IPS DF 6.9 (cell line): ENCODE measurements at regions not wholly inside any gene's neighbourhood (a gene's known extent, or its start where the extent isn't known, plus 50 kb on each side); places are given as distances from the start of the nearest gene placed in this dataset.
"Not testable (repeated sequence)": the region's sequence is repeated elsewhere in the genome, so short reads cannot be mapped to it uniquely, and the experiment has no call there.

Source experiments
- DNase-seq: peaks from one replicate; pipeline ENCODE4 v3.0.0-alpha.2; 2013; ENCODE audit warnings: low read depth, low spot score
- H3K27ac ChIP-seq: one replicate; pipeline ENCODE4 v1.5.1; 2013; ENCODE audit warnings: low read length, control low read depth
- H3K27me3 ChIP-seq: 2 replicates; pipeline ENCODE4 v1.6.1; 2013; ENCODE audit warnings: mild to moderate bottlenecking, low read length; ENCODE audit not compliant: control insufficient read depth, insufficient read depth
- H3K36me3 ChIP-seq: 2 replicates; pipeline ENCODE4 v1.6.1; 2013; ENCODE audit warnings: low read length; ENCODE audit not compliant: control insufficient read depth, insufficient read depth
- H3K4me1 ChIP-seq: 2 replicates; pipeline ENCODE4 v1.6.1; 2013; ENCODE audit warnings: low read length; ENCODE audit not compliant: control insufficient read depth, insufficient read depth
- H3K4me3 ChIP-seq: 2 replicates; pipeline ENCODE4 v1.5.1; 2013; ENCODE audit warnings: mild to moderate bottlenecking, low read length
- H3K9me3 ChIP-seq: 2 replicates; pipeline ENCODE4 v1.6.1; 2013; ENCODE audit warnings: low read length, inconsistent platforms; ENCODE audit not compliant: control insufficient read depth, insufficient read depth
- WGBS: extraction: QIAGEN DNeasy Blood & Tissue Kit; methylation state at CpG from one replicate; pipeline ENCODE4 v1.1.7; 2013; ENCODE audit warnings: mixed read lengths, missing lambda C conversion rate; ENCODE audit not compliant: insufficient read length, insufficient coverage; 5-methylcytosine and 5-hydroxymethylcytosine counted together

GRCh38 chr1:112093372-112093694 is 103.9 kb upstream of the KCND3 start:
- Histone ChIP-seq H3K36me3 (no peaks in the 10 kb centered on the region), H3K27me3 (no peaks in the 10 kb centered on the region), H3K4me1 (no peaks in the 10 kb centered on the region; the same call in 1 of the 2 replicates), H3K4me3 (no peak overlapping the region), H3K9me3 (no peaks in the 10 kb centered on the region), H3K27ac (no peak overlapping the region)
- WGBS = no CpG with 5 or more reads among the region's 1 CpG
- no peak for DNase-seq

- no CpG with 5 or more reads among the region's 2 CpGs for WGBS
- DNase-seq = no peak
- no peaks in the 10 kb centered on the region for H3K36me3 ChIP-seq
- no peaks in the 10 kb centered on the region for H3K4me1 ChIP-seq
- no peaks in the 10 kb centered on the region for H3K27me3 ChIP-seq
- H3K4me3 ChIP-seq = no peak overlapping the region
- H3K27ac ChIP-seq = no peak overlapping the region
- H3K9me3 ChIP-seq = no peaks in the 10 kb centered on the region
Observed at GRCh38 chr1:112099979-112100378, 110.5 kb upstream of the KCND3 start.

GRCh38 chr1:112105557-112105956 is 116.1 kb upstream of the KCND3 start:
- Histone ChIP-seq H3K4me3 (no peak overlapping the region), H3K4me1 (no peaks in the 10 kb centered on the region), H3K36me3 (no peaks in the 10 kb centered on the region), H3K27ac (no peak overlapping the region), H3K27me3 (no peaks in the 10 kb centered on the region), H3K9me3 (no peaks in the 10 kb centered on the region)
- no peak for DNase-seq
- no CpG with 5 or more reads among the region's 1 CpG for WGBS

GRCh38 chr1:112110031-112110430 is 120.6 kb upstream of the KCND3 start:
- Histone ChIP-seq H3K4me3 (no peak overlapping the region), H3K4me1 (no peaks in the 10 kb centered on the region), H3K36me3 (no peaks in the 10 kb centered on the region), H3K27ac (no peak overlapping the region), H3K9me3 (no peaks in the 10 kb centered on the region), H3K27me3 (no peaks in the 10 kb centered on the region)
- WGBS = no CpG with 5 or more reads among the region's 3 CpGs
- DNase-seq = no peak

GRCh38 chr1:112111734-112112133 is 122.3 kb upstream of the KCND3 start:
- no peaks in the 10 kb centered on the region for H3K27me3 ChIP-seq
- no CpG with 5 or more reads among the region's 1 CpG for WGBS

GRCh38 chr1:112114540-112114939 is 125.1 kb upstream of the KCND3 start:
- no CpG with 5 or more reads among the region's 1 CpG for WGBS

More at GRCh38 chr1:112111734-112112133, 122.3 kb upstream of the KCND3 start:
- Histone ChIP-seq H3K4me3 (no peak overlapping the region), H3K4me1 (no peaks in the 10 kb centered on the region), H3K36me3 (no peaks in the 10 kb centered on the region), H3K27ac (no peak overlapping the region), H3K9me3 (no peaks in the 10 kb centered on the region)
- DNase-seq = no peak

GRCh38 chr1:112126598-112126997 is 137.1 kb upstream of the KCND3 start:
- H3K27me3 ChIP-seq = no peaks in the 10 kb centered on the region
- no peak overlapping the region for H3K27ac ChIP-seq
- no peaks in the 10 kb centered on the region for H3K9me3 ChIP-seq
- no CpG with 5 or more reads among the region's 2 CpGs for WGBS
- DNase-seq = no peak
- H3K4me1 ChIP-seq = no peaks in the 10 kb centered on the region
- no peak overlapping the region for H3K4me3 ChIP-seq
- H3K36me3 ChIP-seq = no peaks in the 10 kb centered on the region

More at GRCh38 chr1:112114540-112114939, 125.1 kb upstream of the KCND3 start:
- Histone ChIP-seq H3K9me3 (no peaks in the 10 kb centered on the region), H3K27me3 (no peaks in the 10 kb centered on the region), H3K27ac (no peak overlapping the region), H3K36me3 (no peaks in the 10 kb centered on the region), H3K4me3 (no peak overlapping the region), H3K4me1 (no peaks in the 10 kb centered on the region)
- DNase-seq = no peak

GRCh38 chr1:112127606-112128005 is 138.1 kb upstream of the KCND3 start:
- H3K9me3 ChIP-seq, H3K36me3 ChIP-seq, H3K4me3 ChIP-seq, H3K4me1 ChIP-seq, H3K27me3 ChIP-seq, DNase-seq, H3K27ac ChIP-seq: not testable (repeated sequence)
- no CpG with 5 or more reads among the region's 2 CpGs for WGBS

- DNase-seq = no peak
- no peak overlapping the region for H3K27ac ChIP-seq
- H3K9me3 ChIP-seq = no peaks in the 10 kb centered on the region
- whole genome bisulfite sequencing = no CpG with 5 or more reads among the region's 1 CpG
- no peaks in the 10 kb centered on the region for H3K36me3 ChIP-seq
- no peaks in the 10 kb centered on the region for H3K27me3 ChIP-seq
- no peaks in the 10 kb centered on the region for H3K4me1 ChIP-seq
- H3K4me3 ChIP-seq = no peak overlapping the region
Observed at GRCh38 chr1:112133487-112133886, 144.0 kb upstream of the KCND3 start.

- Histone ChIP-seq H3K27me3 (no peaks in the 10 kb centered on the region), H3K4me1 (no peaks in the 10 kb centered on the region), H3K27ac (no peak overlapping the region), H3K4me3 (no peak overlapping the region), H3K36me3 (no peaks in the 10 kb centered on the region), H3K9me3 (no peaks in the 10 kb centered on the region)
- WGBS = no CpG with 5 or more reads among the region's 2 CpGs
- no peak for DNase-seq
Observed at GRCh38 chr1:112140743-112141142, 151.3 kb upstream of the KCND3 start.

- H3K4me1 ChIP-seq = no peaks in the 10 kb centered on the region
- WGBS = no CpG with 5 or more reads among the region's 5 CpGs
- no peak for DNase-seq
Observed at GRCh38 chr1:112141301-112141700, 151.8 kb upstream of the KCND3 start.

More at GRCh38 chr1:112141301-112141700, 151.8 kb upstream of the KCND3 start:
- no peak overlapping the region for H3K27ac ChIP-seq
- no peaks in the 10 kb centered on the region for H3K27me3 ChIP-seq
- no peaks in the 10 kb centered on the region for H3K9me3 ChIP-seq
- H3K4me3 ChIP-seq = no peak overlapping the region
- H3K36me3 ChIP-seq = no peaks in the 10 kb centered on the region
